ENCODE measurements at regions not wholly inside any gene's neighbourhood (a gene's known extent, or its start where the extent isn't known, plus 50 kb on each side); places are given as distances from the start of the nearest gene placed in this dataset.
"Not testable (repeated sequence)": the region's sequence is repeated elsewhere in the genome, so short reads cannot be mapped to it uniquely, and the experiment has no call there.

DNA sequence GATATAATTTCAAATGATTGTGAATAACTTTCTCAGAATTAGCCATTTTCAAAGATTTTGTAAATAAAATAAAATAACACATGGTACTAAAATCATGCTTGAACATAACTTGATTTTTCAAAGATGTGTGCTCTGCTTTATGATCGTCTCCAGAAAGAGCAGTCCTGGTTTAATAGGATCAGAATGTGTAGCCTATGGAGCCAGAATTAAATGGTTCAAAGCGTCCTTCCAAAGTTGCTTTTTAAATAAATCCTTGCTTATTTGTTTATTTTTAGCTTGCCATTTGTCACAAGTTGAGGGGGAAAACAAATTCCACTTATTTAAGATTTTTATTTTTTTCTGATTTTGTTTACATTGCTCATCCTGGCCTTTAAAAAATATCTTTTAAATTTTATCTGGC lies 123.7 kb upstream of the SPRED1 start:
- peak overlapping the region; percentile 75 for H3K27ac ChIP-seq
- TF ChIP-seq EP300 (IDR thresholded peaks at IDR 0.05) (no peak), POLR2A (IDR thresholded peaks at IDR 0.05) (no peak), POLR2AphosphoS5 (IDR thresholded peaks at IDR 0.05) (no peak)
- TF ChIP-seq, protein P1, sequence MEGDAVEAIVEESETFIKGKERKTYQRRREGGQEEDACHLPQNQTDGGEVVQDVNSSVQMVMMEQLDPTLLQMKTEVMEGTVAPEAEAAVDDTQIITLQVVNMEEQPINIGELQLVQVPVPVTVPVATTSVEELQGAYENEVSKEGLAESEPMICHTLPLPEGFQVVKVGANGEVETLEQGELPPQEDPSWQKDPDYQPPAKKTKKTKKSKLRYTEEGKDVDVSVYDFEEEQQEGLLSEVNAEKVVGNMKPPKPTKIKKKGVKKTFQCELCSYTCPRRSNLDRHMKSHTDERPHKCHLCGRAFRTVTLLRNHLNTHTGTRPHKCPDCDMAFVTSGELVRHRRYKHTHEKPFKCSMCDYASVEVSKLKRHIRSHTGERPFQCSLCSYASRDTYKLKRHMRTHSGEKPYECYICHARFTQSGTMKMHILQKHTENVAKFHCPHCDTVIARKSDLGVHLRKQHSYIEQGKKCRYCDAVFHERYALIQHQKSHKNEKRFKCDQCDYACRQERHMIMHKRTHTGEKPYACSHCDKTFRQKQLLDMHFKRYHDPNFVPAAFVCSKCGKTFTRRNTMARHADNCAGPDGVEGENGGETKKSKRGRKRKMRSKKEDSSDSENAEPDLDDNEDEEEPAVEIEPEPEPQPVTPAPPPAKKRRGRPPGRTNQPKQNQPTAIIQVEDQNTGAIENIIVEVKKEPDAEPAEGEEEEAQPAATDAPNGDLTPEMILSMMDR (IDR thresholded peaks at IDR 0.05): no peak
- H3K4me1 ChIP-seq: peaks cover 39% of the 10 kb centered on the region
- WGBS: 65% methylated on average over 2 of the region's 2 CpGs
- no peaks in the 10 kb centered on the region for H3K27me3 ChIP-seq
- DNase-seq (ENCODE audit: low spot score in 2 of 2): no peak
- no peak overlapping the region for H3K4me3 ChIP-seq
- H3K36me3 ChIP-seq: no peaks in the 10 kb centered on the region
- no peaks in the 10 kb centered on the region for H3K9me3 ChIP-seq

DNA sequence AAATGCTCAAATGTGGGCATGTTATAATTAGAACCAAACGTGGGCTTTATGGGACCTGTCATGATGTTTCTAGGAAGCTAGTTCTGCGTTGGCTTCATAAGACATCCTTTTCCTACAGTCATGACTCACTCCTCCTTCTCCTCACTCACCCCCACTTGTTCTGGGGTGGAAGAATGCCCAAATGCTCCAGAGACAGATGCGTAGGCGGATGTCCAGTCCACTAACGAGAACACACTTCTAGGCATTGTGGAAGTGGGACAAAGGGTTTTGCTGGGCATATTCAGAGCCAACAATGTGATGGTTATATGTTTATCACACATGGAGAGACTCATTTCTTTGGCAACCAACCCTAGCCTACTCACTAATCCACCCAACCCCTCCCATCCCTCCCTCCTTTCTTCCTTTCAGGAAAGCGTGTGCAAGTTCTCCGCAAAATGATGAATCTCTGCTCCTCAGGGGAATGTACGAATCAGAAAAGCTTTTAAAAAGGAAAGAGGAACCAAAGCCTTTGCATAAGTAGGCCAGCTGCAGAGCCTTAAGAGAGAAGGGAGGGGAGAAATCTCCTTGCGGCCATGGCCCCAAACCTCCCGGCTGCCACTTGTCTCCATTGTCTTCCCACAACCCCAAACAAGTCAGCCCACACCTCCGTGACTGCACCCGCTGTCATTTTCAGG lies 123.0 kb upstream of the SPRED1 start:
- H3K4me3 ChIP-seq: peak overlapping the region; percentile 26
- peak overlapping the region; percentile 75 for H3K27ac ChIP-seq
- H3K27me3 ChIP-seq: no peaks in the 10 kb centered on the region
- peaks cover 39% of the 10 kb centered on the region for H3K4me1 ChIP-seq
- no peaks in the 10 kb centered on the region for H3K36me3 ChIP-seq
- 10% methylated on average over 12 of the region's 12 CpGs for WGBS
- no peaks in the 10 kb centered on the region for H3K9me3 ChIP-seq
- TF ChIP-seq, protein P1 (IDR thresholded peaks at IDR 0.05): no peak
- TF ChIP-seq POLR2AphosphoS5 (IDR thresholded peaks at IDR 0.05): peak; percentile 63 to 87 (median 78)
- DNase-seq (ENCODE audit: low spot score in 2 of 2): peak; percentile 78 to 89

DNA sequence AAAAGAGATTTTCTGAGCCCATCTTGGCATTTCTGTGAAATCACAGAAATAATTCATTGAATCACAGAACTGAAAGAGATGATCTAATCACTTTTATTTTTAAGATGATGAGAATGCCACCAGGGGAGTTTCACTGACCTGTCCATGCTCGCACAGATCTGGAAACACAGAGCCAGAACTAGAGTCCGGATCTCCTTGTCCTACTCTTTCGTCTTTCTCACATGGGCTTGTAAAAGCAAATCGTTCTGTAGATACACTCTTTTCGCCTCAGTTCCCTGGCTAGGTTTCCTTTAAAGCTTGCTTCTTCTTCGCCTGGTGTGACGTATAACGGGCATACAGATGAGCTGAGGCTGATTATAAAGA lies 122.5 kb upstream of the SPRED1 start:
- Histone ChIP-seq H3K4me3 (peak overlapping the region; percentile 26), H3K4me1 (peaks cover 39% of the 10 kb centered on the region), H3K36me3 (no peaks in the 10 kb centered on the region), H3K27ac (peak overlapping the region; percentile 75), H3K9me3 (no peaks in the 10 kb centered on the region), H3K27me3 (no peaks in the 10 kb centered on the region)
- DNase-seq (ENCODE audit: low spot score in 2 of 2): no peak
- TF ChIP-seq POLR2AphosphoS5 (IDR thresholded peaks at IDR 0.05) (no peak), EP300 (IDR thresholded peaks at IDR 0.05) (no peak), POLR2A (IDR thresholded peaks at IDR 0.05) (no peak)
- TF ChIP-seq, protein P1 (IDR thresholded peaks at IDR 0.05): no peak
- 15% methylated on average over 8 of the region's 8 CpGs for WGBS

DNA sequence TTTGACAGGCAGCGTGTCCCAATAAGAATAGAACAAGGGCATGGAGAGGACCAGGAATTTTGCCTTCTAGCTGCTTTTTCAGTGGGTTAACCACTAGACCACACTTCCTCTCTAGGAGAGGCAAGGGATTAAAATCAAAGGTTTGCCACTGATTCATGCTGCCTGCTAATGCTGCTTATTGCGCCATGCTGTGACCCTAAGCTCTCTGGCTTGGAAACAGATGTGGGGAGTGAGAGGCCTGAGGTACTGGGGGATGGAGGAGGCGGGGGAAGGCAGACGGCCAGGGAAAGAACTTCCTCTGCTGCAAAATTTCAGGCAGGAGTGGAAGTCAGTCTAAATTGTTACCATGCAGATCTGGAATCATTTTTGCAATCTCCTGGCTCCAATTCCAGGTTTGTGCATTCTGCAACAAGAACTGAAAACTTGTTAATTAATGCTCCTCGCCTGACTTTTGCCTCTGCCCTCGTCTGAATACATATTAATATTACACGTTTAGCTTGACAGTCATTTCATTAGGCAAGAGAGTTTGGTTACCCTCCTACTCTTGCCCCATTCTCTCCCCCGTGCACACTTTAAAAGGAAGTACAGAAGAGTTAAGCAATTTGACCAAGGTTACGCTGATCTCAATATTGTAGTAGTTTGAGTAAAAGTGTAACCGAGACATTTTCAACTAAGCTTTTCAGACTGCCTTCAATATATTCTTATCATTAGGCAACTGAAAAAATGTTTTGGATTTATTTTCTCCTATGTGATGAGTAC lies 121.7 kb upstream of the SPRED1 start:
- H3K4me3 ChIP-seq: no peak overlapping the region

DNA sequence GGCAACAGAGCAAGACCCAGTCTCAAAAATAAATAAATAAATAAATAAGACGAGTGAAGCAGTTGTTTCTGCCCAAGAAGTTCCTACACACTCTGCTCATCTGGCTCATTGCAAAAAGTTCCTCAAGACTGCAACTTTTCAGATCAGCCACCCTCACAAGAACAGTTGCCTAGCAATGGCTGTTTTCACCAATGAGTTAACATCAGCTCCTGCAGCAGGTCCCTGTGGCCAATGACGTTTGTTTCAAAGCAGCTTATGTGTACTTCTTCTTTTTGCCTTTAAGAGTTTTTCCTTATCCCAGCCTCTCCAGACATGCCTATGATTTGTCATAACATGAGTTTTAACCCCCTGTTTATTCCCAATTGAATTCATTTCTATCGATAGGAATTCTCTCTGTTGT lies 118.4 kb upstream of the SPRED1 start:
- TF ChIP-seq POLR2AphosphoS5 (IDR thresholded peaks at IDR 0.05): no peak
- TF ChIP-seq, protein P1 (IDR thresholded peaks at IDR 0.05): no peak
- no peak for DNase-seq (ENCODE audit: low spot score in 2 of 2)
- peaks cover 25% of the 10 kb centered on the region for H3K4me1 ChIP-seq
- H3K4me3 ChIP-seq: no peak overlapping the region
- no peak overlapping the region for H3K27ac ChIP-seq
- no peaks in the 10 kb centered on the region for H3K9me3 ChIP-seq
- WGBS: 37% methylated on average over 3 of the region's 3 CpGs
- H3K36me3 ChIP-seq: no peaks in the 10 kb centered on the region
- H3K27me3 ChIP-seq: no peaks in the 10 kb centered on the region

More for the DNA sequence above, 121.7 kb upstream of the SPRED1 start:
- H3K27ac ChIP-seq: peak overlapping the region; percentile 75
- H3K4me1 ChIP-seq: peaks cover 39% of the 10 kb centered on the region
- DNase-seq (ENCODE audit: low spot score in 2 of 2): peak; percentile 89 to 93
- WGBS: 31% methylated on average over 9 of the region's 10 CpGs
- H3K9me3 ChIP-seq: no peaks in the 10 kb centered on the region
- TF ChIP-seq POLR2AphosphoS5 (IDR thresholded peaks at IDR 0.05) (peak in 2 of 3 donors; percentile 59 to 77), EP300 (IDR thresholded peaks at IDR 0.05) (no peak)
- H3K27me3 ChIP-seq: no peaks in the 10 kb centered on the region
- H3K36me3 ChIP-seq: no peaks in the 10 kb centered on the region

DNA sequence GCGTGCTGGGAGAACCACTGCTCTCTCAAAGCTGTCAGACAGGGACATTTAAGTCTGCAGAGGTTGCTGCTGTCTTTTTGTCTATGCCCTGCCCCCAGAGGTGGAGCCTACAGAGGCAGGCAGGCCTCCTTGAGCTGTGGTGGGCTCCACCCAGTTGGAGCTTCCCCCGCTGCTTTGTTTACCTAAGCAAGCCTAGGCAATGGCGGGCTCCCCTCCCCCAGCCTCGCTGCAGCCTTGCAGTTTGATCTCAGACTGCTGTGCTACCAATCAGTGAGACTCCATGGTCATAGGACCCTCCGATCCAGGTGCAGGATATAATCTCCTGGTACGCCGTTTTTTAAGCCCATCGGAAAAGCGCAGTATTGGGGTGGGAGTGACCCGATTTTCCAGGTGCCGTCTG lies 110.4 kb upstream of the SPRED1 start:
- H3K27ac ChIP-seq: not testable (repeated sequence)

More for the DNA sequence above, 110.4 kb upstream of the SPRED1 start:
- DNase-seq (ENCODE audit: low spot score in 2 of 2); H3K4me1 ChIP-seq; H3K9me3 ChIP-seq; H3K36me3 ChIP-seq; H3K27me3 ChIP-seq; H3K4me3 ChIP-seq: not testable (repeated sequence)
- WGBS: 92% methylated on average over 11 of the region's 11 CpGs

Measured in suprapubic skin (tissue), 4 donors.